ENCODE measurements at regions not wholly inside any gene's neighbourhood (a gene's known extent, or its start where the extent isn't known, plus 50 kb on each side); places are given as distances from the start of the nearest gene placed in this dataset.
"Not testable (repeated sequence)": the region's sequence is repeated elsewhere in the genome, so short reads cannot be mapped to it uniquely, and the experiment has no call there.

- H3K4me3 Mint-ChIP-seq, H3K27ac Mint-ChIP-seq, H3K9me3 Mint-ChIP-seq, DNase-seq, H3K4me1 Mint-ChIP-seq, H3K36me3 Mint-ChIP-seq, CTCF ChIA-PET, H3K27me3 Mint-ChIP-seq: not testable (repeated sequence)
These were observed 60.5 kb downstream of the GOLGA6L22 start for GRCh38 chr15:22519213-22519612.

GRCh38 chr15:22526537-22526936 lies 67.8 kb downstream of the GOLGA6L22 start:
- H3K4me1 Mint-ChIP-seq, H3K27me3 Mint-ChIP-seq, H3K4me3 Mint-ChIP-seq: not testable (repeated sequence)

GRCh38 chr15:22527016-22527415 lies 68.3 kb downstream of the GOLGA6L22 start:
- H3K27ac Mint-ChIP-seq, H3K36me3 Mint-ChIP-seq, DNase-seq, H3K4me3 Mint-ChIP-seq, CTCF ChIA-PET, H3K4me1 Mint-ChIP-seq, H3K27me3 Mint-ChIP-seq, H3K9me3 Mint-ChIP-seq: not testable (repeated sequence)

More at GRCh38 chr15:22526537-22526936, 67.8 kb downstream of the GOLGA6L22 start:
- DNase-seq, H3K27ac Mint-ChIP-seq, CTCF ChIA-PET, H3K36me3 Mint-ChIP-seq, H3K9me3 Mint-ChIP-seq: not testable (repeated sequence)

- H3K4me3 Mint-ChIP-seq, H3K4me1 Mint-ChIP-seq, H3K36me3 Mint-ChIP-seq, H3K27ac Mint-ChIP-seq, DNase-seq, H3K9me3 Mint-ChIP-seq, H3K27me3 Mint-ChIP-seq, CTCF ChIA-PET: not testable (repeated sequence)
These were observed 70.5 kb downstream of the GOLGA6L22 start for GRCh38 chr15:22529200-22529599.

GRCh38 chr15:22559701-22560100 lies 101.0 kb downstream of the GOLGA6L22 start:
- H3K36me3 Mint-ChIP-seq, result not testable (repeated sequence)

GRCh38 chr15:22561716-22562115 lies 103.0 kb downstream of the GOLGA6L22 start:
- H3K27me3 Mint-ChIP-seq, H3K27ac Mint-ChIP-seq, H3K36me3 Mint-ChIP-seq, DNase-seq, H3K4me3 Mint-ChIP-seq, CTCF ChIA-PET, H3K4me1 Mint-ChIP-seq, H3K9me3 Mint-ChIP-seq: not testable (repeated sequence)

More at GRCh38 chr15:22559701-22560100, 101.0 kb downstream of the GOLGA6L22 start:
- H3K4me3 Mint-ChIP-seq, DNase-seq, H3K27me3 Mint-ChIP-seq, H3K27ac Mint-ChIP-seq, CTCF ChIA-PET, H3K4me1 Mint-ChIP-seq, H3K9me3 Mint-ChIP-seq: not testable (repeated sequence)

- DNase-seq, H3K27ac Mint-ChIP-seq, H3K27me3 Mint-ChIP-seq, H3K9me3 Mint-ChIP-seq, H3K36me3 Mint-ChIP-seq, H3K4me3 Mint-ChIP-seq, H3K4me1 Mint-ChIP-seq, CTCF ChIA-PET: not testable (repeated sequence)
These were observed 107.8 kb downstream of the GOLGA6L22 start for GRCh38 chr15:22566510-22566909.

GRCh38 chr15:22569486-22569885 lies 110.8 kb downstream of the GOLGA6L22 start:
- CTCF ChIA-PET, H3K9me3 Mint-ChIP-seq, H3K4me1 Mint-ChIP-seq, H3K27ac Mint-ChIP-seq, H3K36me3 Mint-ChIP-seq, DNase-seq, H3K27me3 Mint-ChIP-seq, H3K4me3 Mint-ChIP-seq: not testable (repeated sequence)

GRCh38 chr15:22572152-22572735 lies 113.5 kb downstream of the GOLGA6L22 start:
- H3K36me3 Mint-ChIP-seq, H3K4me1 Mint-ChIP-seq, CTCF ChIA-PET, H3K27ac Mint-ChIP-seq, H3K27me3 Mint-ChIP-seq, H3K4me3 Mint-ChIP-seq, DNase-seq, H3K9me3 Mint-ChIP-seq: not testable (repeated sequence)

- H3K27me3 Mint-ChIP-seq, H3K36me3 Mint-ChIP-seq, H3K27ac Mint-ChIP-seq, DNase-seq, H3K4me1 Mint-ChIP-seq, H3K9me3 Mint-ChIP-seq, H3K4me3 Mint-ChIP-seq, CTCF ChIA-PET: not testable (repeated sequence)
These were observed 114.1 kb downstream of the GOLGA6L22 start for GRCh38 chr15:22572792-22573191.

GRCh38 chr15:22577828-22578227 lies 119.1 kb downstream of the GOLGA6L22 start:
- H3K27me3 Mint-ChIP-seq, H3K9me3 Mint-ChIP-seq, CTCF ChIA-PET, H3K4me1 Mint-ChIP-seq, H3K27ac Mint-ChIP-seq, DNase-seq, H3K4me3 Mint-ChIP-seq, H3K36me3 Mint-ChIP-seq: not testable (repeated sequence)

- H3K4me3 Mint-ChIP-seq, H3K27ac Mint-ChIP-seq, H3K4me1 Mint-ChIP-seq, DNase-seq, CTCF ChIA-PET, H3K36me3 Mint-ChIP-seq, H3K9me3 Mint-ChIP-seq, H3K27me3 Mint-ChIP-seq: not testable (repeated sequence)
These were observed 120.5 kb downstream of the GOLGA6L22 start for GRCh38 chr15:22579213-22579612.

GRCh38 chr15:22587391-22587790 lies 128.7 kb downstream of the GOLGA6L22 start:
- DNase-seq, H3K4me3 Mint-ChIP-seq, H3K27ac Mint-ChIP-seq, CTCF ChIA-PET, H3K4me1 Mint-ChIP-seq, H3K27me3 Mint-ChIP-seq, H3K36me3 Mint-ChIP-seq, H3K9me3 Mint-ChIP-seq: not testable (repeated sequence)

- CTCF ChIA-PET, H3K27ac Mint-ChIP-seq, H3K4me3 Mint-ChIP-seq, H3K9me3 Mint-ChIP-seq, H3K4me1 Mint-ChIP-seq, H3K36me3 Mint-ChIP-seq, DNase-seq, H3K27me3 Mint-ChIP-seq: not testable (repeated sequence)
These were observed 139.8 kb downstream of the GOLGA6L22 start for GRCh38 chr15:22598552-22598951.

GRCh38 chr15:22599526-22600320 lies 141.0 kb downstream of the GOLGA6L22 start:
- H3K27ac Mint-ChIP-seq, H3K4me3 Mint-ChIP-seq, H3K27me3 Mint-ChIP-seq, H3K4me1 Mint-ChIP-seq, DNase-seq, H3K36me3 Mint-ChIP-seq, H3K9me3 Mint-ChIP-seq: not testable (repeated sequence)
- CTCF ChIA-PET, result interaction anchor here (0.7 kb wide), 1 partner anchor 474 kb away, joined by 3 read pairs; no protein-coding TSS in a partner anchor

Measured in activated naive CD4-positive, alpha-beta T cell treated with anti-CD3 and anti-CD28 coated beads, Interleukin-2, amount 10 ng/mL, durations not matched to agents 7 days and 5 days (primary cell).